ENCODE measurements at regions not wholly inside any gene's neighbourhood (a gene's known extent, or its start where the extent isn't known, plus 50 kb on each side); places are given as distances from the start of the nearest gene placed in this dataset.

DNA sequence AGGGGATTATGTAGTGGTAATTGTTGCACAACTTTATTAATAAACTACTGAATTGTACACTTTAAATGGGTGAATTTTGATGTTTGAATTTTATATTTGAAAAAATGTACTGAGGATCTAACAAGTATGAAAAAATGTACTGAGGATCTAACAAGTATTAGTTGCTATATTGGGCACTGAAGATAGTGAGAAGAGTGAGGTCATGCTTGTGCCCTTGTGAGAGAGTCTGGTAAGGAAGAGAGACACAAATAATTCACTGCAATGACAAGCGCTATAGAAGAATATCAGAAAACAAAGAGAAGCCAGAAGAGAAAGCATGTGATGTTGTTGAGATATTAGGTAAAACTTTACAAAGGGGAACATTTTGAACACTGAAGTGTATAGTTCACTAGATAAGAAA is 137.6 kb downstream of the DTWD1 start:
- no peak for DNase-seq (ENCODE audit: extremely low spot score)
- ChIA-PET POLR2A (no interaction called here), CTCF (no interaction called here)
- no peak for TF ChIP-seq L3MBTL2 (conservative IDR thresholded peaks at IDR 0.05)
- no peak for TF ChIP-seq FOXK2 (IDR thresholded peaks at IDR 0.05)
- no peak for TF ChIP-seq HDGF (IDR thresholded peaks at IDR 0.05; ENCODE audit: borderline replicate concordance)
- no peak for TF ChIP-seq SUZ12 (IDR thresholded peaks at IDR 0.05)
- no peak for TF ChIP-seq ELF4 (IDR thresholded peaks at IDR 0.05)
- no peak for TF ChIP-seq FOXA1 (IDR thresholded peaks at IDR 0.05)
- no peak for TF ChIP-seq ARNT (IDR thresholded peaks at IDR 0.05)

GRCh38 chr15:49758856-49759255 is 138.0 kb downstream of the DTWD1 start:
- no peak for DNase-seq (ENCODE audit: extremely low spot score)
- no peak for TF ChIP-seq CTBP1 (IDR thresholded peaks at IDR 0.05; ENCODE audit: borderline replicate concordance)
- TF ChIP-seq TARDBP (IDR thresholded peaks at IDR 0.05): no peak
- TF ChIP-seq, protein P1, sequence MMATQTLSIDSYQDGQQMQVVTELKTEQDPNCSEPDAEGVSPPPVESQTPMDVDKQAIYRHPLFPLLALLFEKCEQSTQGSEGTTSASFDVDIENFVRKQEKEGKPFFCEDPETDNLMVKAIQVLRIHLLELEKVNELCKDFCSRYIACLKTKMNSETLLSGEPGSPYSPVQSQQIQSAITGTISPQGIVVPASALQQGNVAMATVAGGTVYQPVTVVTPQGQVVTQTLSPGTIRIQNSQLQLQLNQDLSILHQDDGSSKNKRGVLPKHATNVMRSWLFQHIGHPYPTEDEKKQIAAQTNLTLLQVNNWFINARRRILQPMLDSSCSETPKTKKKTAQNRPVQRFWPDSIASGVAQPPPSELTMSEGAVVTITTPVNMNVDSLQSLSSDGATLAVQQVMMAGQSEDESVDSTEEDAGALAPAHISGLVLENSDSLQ (IDR thresholded peaks at IDR 0.05): no peak
- TF ChIP-seq FOXA1 (IDR thresholded peaks at IDR 0.05): no peak
- TF ChIP-seq LEF1 (IDR thresholded peaks at IDR 0.05; ENCODE audit: borderline replicate concordance): no peak
- TF ChIP-seq ELF4 (IDR thresholded peaks at IDR 0.05): no peak
- no peak for TF ChIP-seq FOXK2 (IDR thresholded peaks at IDR 0.05)
- TF ChIP-seq FOXM1 (IDR thresholded peaks at IDR 0.05; ENCODE audit: borderline replicate concordance): no peak
- TF ChIP-seq NFRKB (IDR thresholded peaks at IDR 0.05): no peak
- TF ChIP-seq BHLHE40 (IDR thresholded peaks at IDR 0.05; ENCODE audit: borderline replicate concordance): no peak
- POLR2A ChIA-PET: no interaction called here
- CTCF ChIA-PET: no interaction called here

DNA sequence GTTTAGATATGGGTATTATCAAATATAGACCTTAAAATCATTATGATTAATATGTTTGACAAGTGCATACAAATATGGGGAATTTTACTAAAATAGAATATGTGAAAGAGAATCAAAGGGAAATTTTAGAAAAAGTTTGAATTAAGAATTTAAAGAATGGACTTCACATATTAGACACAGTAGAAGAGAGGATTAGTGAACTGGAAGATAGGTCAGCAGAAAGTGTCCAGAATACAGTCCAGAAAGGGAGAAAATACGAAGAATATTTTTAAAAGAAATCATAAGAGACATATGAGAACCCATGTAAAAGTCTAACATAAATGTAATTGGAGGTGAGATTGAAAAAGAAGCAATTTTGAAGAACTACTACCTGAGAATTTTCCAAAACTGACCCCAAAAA is 139.9 kb downstream of the DTWD1 start:
- CTCF ChIA-PET: no interaction called here
- POLR2A ChIA-PET: no interaction called here
- no peak for DNase-seq (ENCODE audit: extremely low spot score)
- TF ChIP-seq FOXK2 (IDR thresholded peaks at IDR 0.05) (no peak), FOXM1 (IDR thresholded peaks at IDR 0.05; ENCODE audit: borderline replicate concordance) (no peak), HDGF (IDR thresholded peaks at IDR 0.05; ENCODE audit: borderline replicate concordance) (no peak), ZNF384 (IDR thresholded peaks at IDR 0.05) (no peak), SP1 (IDR thresholded peaks at IDR 0.05) (no peak), NFRKB (IDR thresholded peaks at IDR 0.05) (no peak), TARDBP (IDR thresholded peaks at IDR 0.05) (no peak), CTBP1 (IDR thresholded peaks at IDR 0.05; ENCODE audit: borderline replicate concordance) (no peak), ELF4 (IDR thresholded peaks at IDR 0.05) (no peak), FOXA1 (IDR thresholded peaks at IDR 0.05) (no peak), L3MBTL2 (conservative IDR thresholded peaks at IDR 0.05) (no peak), LEF1 (IDR thresholded peaks at IDR 0.05; ENCODE audit: borderline replicate concordance) (no peak), SUZ12 (IDR thresholded peaks at IDR 0.05) (no peak), BHLHE40 (IDR thresholded peaks at IDR 0.05; ENCODE audit: borderline replicate concordance) (no peak), ARNT (IDR thresholded peaks at IDR 0.05) (no peak)
- TF ChIP-seq, protein P1 (IDR thresholded peaks at IDR 0.05): no peak

- no peak for DNase-seq (ENCODE audit: extremely low spot score)
- ChIA-PET CTCF (no interaction called here), POLR2A (no interaction called here)
- TF ChIP-seq LEF1 (IDR thresholded peaks at IDR 0.05; ENCODE audit: borderline replicate concordance) (no peak), SP1 (IDR thresholded peaks at IDR 0.05) (no peak), ELF4 (IDR thresholded peaks at IDR 0.05) (no peak), ZNF384 (IDR thresholded peaks at IDR 0.05) (no peak), CTBP1 (IDR thresholded peaks at IDR 0.05; ENCODE audit: borderline replicate concordance) (no peak), FOXK2 (IDR thresholded peaks at IDR 0.05) (no peak), NFRKB (IDR thresholded peaks at IDR 0.05) (no peak), FOXM1 (IDR thresholded peaks at IDR 0.05; ENCODE audit: borderline replicate concordance) (no peak), SUZ12 (IDR thresholded peaks at IDR 0.05) (no peak), TARDBP (IDR thresholded peaks at IDR 0.05) (no peak)
- TF ChIP-seq, protein P1 (IDR thresholded peaks at IDR 0.05): no peak
Observed at GRCh38 chr15:49769225-49769624, 148.4 kb downstream of the DTWD1 start.

DNA sequence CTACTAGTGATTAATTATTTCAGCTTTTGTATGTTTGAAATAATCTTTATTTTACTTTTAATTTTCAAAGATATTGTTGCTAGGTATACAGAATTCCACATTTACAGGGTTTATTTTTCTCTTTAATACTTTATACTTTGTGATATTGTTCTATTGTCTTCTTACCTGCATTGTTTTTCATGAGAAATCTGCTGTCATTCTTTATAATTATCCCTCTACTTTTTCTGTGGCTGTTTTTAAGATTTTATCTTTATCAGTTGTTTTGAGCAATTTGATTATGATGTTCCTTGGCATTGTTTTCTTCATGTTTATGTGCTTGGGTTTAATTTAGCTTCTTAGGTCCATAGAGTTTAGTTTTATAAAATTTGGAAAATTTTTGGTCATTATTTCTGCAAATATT is 168.6 kb downstream of the DTWD1 start:
- no peak for TF ChIP-seq SP1 (IDR thresholded peaks at IDR 0.05)
- TF ChIP-seq ELF4 (IDR thresholded peaks at IDR 0.05): no peak
- no peak for TF ChIP-seq TARDBP (IDR thresholded peaks at IDR 0.05)
- no peak for TF ChIP-seq CTBP1 (IDR thresholded peaks at IDR 0.05; ENCODE audit: borderline replicate concordance)
- no peak for TF ChIP-seq L3MBTL2 (conservative IDR thresholded peaks at IDR 0.05)
- TF ChIP-seq HDGF (IDR thresholded peaks at IDR 0.05; ENCODE audit: borderline replicate concordance): no peak
- TF ChIP-seq LEF1 (IDR thresholded peaks at IDR 0.05; ENCODE audit: borderline replicate concordance): no peak
- no peak for TF ChIP-seq ARNT (IDR thresholded peaks at IDR 0.05)
- TF ChIP-seq BHLHE40 (IDR thresholded peaks at IDR 0.05; ENCODE audit: borderline replicate concordance): no peak
- no peak for TF ChIP-seq FOXK2 (IDR thresholded peaks at IDR 0.05)
- TF ChIP-seq FOXA1 (IDR thresholded peaks at IDR 0.05): no peak
- no peak for TF ChIP-seq NFRKB (IDR thresholded peaks at IDR 0.05)
- TF ChIP-seq, protein P1 (IDR thresholded peaks at IDR 0.05): no peak
- TF ChIP-seq FOXM1 (IDR thresholded peaks at IDR 0.05; ENCODE audit: borderline replicate concordance): no peak
- no peak for TF ChIP-seq ZNF384 (IDR thresholded peaks at IDR 0.05)
- TF ChIP-seq SUZ12 (IDR thresholded peaks at IDR 0.05): no peak
- DNase-seq (ENCODE audit: extremely low spot score): no peak
- CTCF ChIA-PET: no interaction called here
- POLR2A ChIA-PET: no interaction called here

- CTCF ChIA-PET: no interaction called here
- TF ChIP-seq, protein P1 (IDR thresholded peaks at IDR 0.05): no peak
- TF ChIP-seq ELF4 (IDR thresholded peaks at IDR 0.05) (no peak), FOXM1 (IDR thresholded peaks at IDR 0.05; ENCODE audit: borderline replicate concordance) (no peak), FOXK2 (IDR thresholded peaks at IDR 0.05) (no peak), SUZ12 (IDR thresholded peaks at IDR 0.05) (no peak), NFRKB (IDR thresholded peaks at IDR 0.05) (no peak), FOXA1 (IDR thresholded peaks at IDR 0.05) (no peak), L3MBTL2 (conservative IDR thresholded peaks at IDR 0.05) (no peak), CTBP1 (IDR thresholded peaks at IDR 0.05; ENCODE audit: borderline replicate concordance) (no peak), TARDBP (IDR thresholded peaks at IDR 0.05) (no peak), HDGF (IDR thresholded peaks at IDR 0.05; ENCODE audit: borderline replicate concordance) (no peak), SP1 (IDR thresholded peaks at IDR 0.05) (no peak), LEF1 (IDR thresholded peaks at IDR 0.05; ENCODE audit: borderline replicate concordance) (no peak), ARNT (IDR thresholded peaks at IDR 0.05) (no peak), BHLHE40 (IDR thresholded peaks at IDR 0.05; ENCODE audit: borderline replicate concordance) (no peak), ZNF384 (IDR thresholded peaks at IDR 0.05) (no peak)
- no peak for DNase-seq (ENCODE audit: extremely low spot score)
- POLR2A ChIA-PET: no interaction called here
Observed at GRCh38 chr15:49793943-49794342, 173.1 kb downstream of the DTWD1 start.
